CD4-positive, alpha-beta memory T cell (primary cell): ENCODE measurements at regions not wholly inside any gene's neighbourhood (a gene's known extent, or its start where the extent isn't known, plus 50 kb on each side); places are given as distances from the start of the nearest gene placed in this dataset.

Experiments
- CTCF ChIA-PET: fragments of 350-600 bp; sonication (Branson Sonifier 250); formaldehyde crosslinking; loops from one replicate; lab custom pipeline; 2021; ENCODE audit warnings: inconsistent platforms; ENCODE audit not compliant: partially characterized antibody; lab: Charles Lee
- POLR2A ChIA-PET: fragments of 350-600 bp; sonication (Branson Sonifier 250); formaldehyde crosslinking; loops from one replicate; lab custom pipeline; 2021; ENCODE audit not compliant: partially characterized antibody; lab: Charles Lee
- DNase-seq, 5 donors: peaks; one replicate each; pipeline versions ENCODE4 v3.0.0 to v3.0.0-alpha.2; 2020 to 2022; ENCODE audit warnings: mixed read lengths in 1 of 5
- H3K27ac ChIP-seq: one replicate; pipeline ENCODE4 v1.7.0; 2013; ENCODE audit warnings: low read depth, low read length
- H3K27me3 ChIP-seq: 2 replicates; pipeline ENCODE4 v1.7.0; 2013; ENCODE audit warnings: mild to moderate bottlenecking, low read length, moderate library complexity; ENCODE audit not compliant: insufficient read depth
- H3K36me3 ChIP-seq: 2 replicates; pipeline ENCODE4 v1.7.0; 2013; ENCODE audit warnings: mild to moderate bottlenecking, low read length, moderate library complexity; ENCODE audit not compliant: insufficient read depth
- H3K4me1 ChIP-seq: 2 replicates; pipeline ENCODE4 v1.7.0; 2013; ENCODE audit warnings: mild to moderate bottlenecking, low read length, moderate library complexity; ENCODE audit not compliant: insufficient read depth
- H3K4me3 ChIP-seq, 2 donors: one replicate each; pipeline ENCODE4 v1.7.0; 2013; ENCODE audit warnings: low read length in 2 of 2, mild to moderate bottlenecking in 1 of 2
- H3K9me3 ChIP-seq, 2 donors: one replicate each; pipeline ENCODE4 v1.7.0; 2013; ENCODE audit warnings: low read length in 2 of 2, control low read depth in 1 of 2; ENCODE audit not compliant: control insufficient read depth in 1 of 2
- H3K27ac Mint-ChIP-seq, 7 donors: one replicate each; pipeline ENCODE4 v1.8.0; 2020 to 2021; ENCODE audit warnings: mixed read lengths in 7 of 7, mild to moderate bottlenecking in 6 of 7, inconsistent platforms in 3 of 7, moderate library complexity in 3 of 7
- H3K27me3 Mint-ChIP-seq, 2 donors: one replicate each; pipeline ENCODE4 v1.8.0; 2020 to 2021; ENCODE audit warnings: mixed read lengths in 2 of 2
- H3K36me3 Mint-ChIP-seq, 2 donors: one replicate each; pipeline ENCODE4 v1.8.0; 2020 to 2021; ENCODE audit warnings: mixed read lengths in 2 of 2, inconsistent platforms in 1 of 2, mild to moderate bottlenecking in 1 of 2
- H3K4me1 Mint-ChIP-seq, 4 donors: one replicate each; pipeline ENCODE4 v1.8.0; 2020 to 2021; ENCODE audit warnings: mixed read lengths in 4 of 4, mild to moderate bottlenecking in 1 of 4
- H3K4me3 Mint-ChIP-seq, 8 donors: one replicate each; pipeline ENCODE4 v1.8.0; 2020 to 2021; ENCODE audit warnings: mixed read lengths in 8 of 8, mild to moderate bottlenecking in 7 of 8, moderate library complexity in 6 of 8, inconsistent platforms in 3 of 8
- H3K9me3 Mint-ChIP-seq, 8 donors: one replicate each; pipeline ENCODE4 v1.8.0; 2020 to 2021; ENCODE audit warnings: mixed read lengths in 8 of 8, mild to moderate bottlenecking in 5 of 8, inconsistent platforms in 3 of 8, moderate library complexity in 1 of 8
- intact Hi-C: fragments of 100-400 bp; cut with micrococcal nuclease; formaldehyde crosslinking; loops from one replicate; pipeline ENCODE4 v1.15.1; 2023

GRCh38 chr18:34494359-34494696 is 215.8 kb upstream of the DTNA start:
- Histone ChIP-seq H3K27me3 (no peaks in the 10 kb centered on the region), H3K4me3 (no peak overlapping the region), H3K27ac (no peak overlapping the region), H3K4me1 (no peaks in the 10 kb centered on the region), H3K36me3 (no peaks in the 10 kb centered on the region), H3K9me3 (no peaks in the 10 kb centered on the region)
- Mint-ChIP-seq H3K27me3 (peaks cover 6 to 8% of the 10 kb centered on the region in 2 donors), H3K4me3 (peak overlapping the region in 1 of 8 donors; percentile 19), H3K36me3 (peaks cover 0 to 3% of the 10 kb centered on the region in 2 donors), H3K4me1 (no peaks in the 10 kb centered on the region), H3K9me3 (peaks cover 0 to 12% (median 3%) of the 10 kb centered on the region in 8 donors), H3K27ac (no peak overlapping the region)
- DNase-seq = no peak
- ChIA-PET POLR2A (no interaction called here), CTCF (no interaction called here)
- intact Hi-C loops = no loop called here

GRCh38 chr18:34495506-34495905 is 214.6 kb upstream of the DTNA start:
- Mint-ChIP-seq H3K4me3 (no peak overlapping the region), H3K36me3 (peaks cover 0 to 3% of the 10 kb centered on the region in 2 donors), H3K27ac (no peak overlapping the region), H3K9me3 (peaks cover 0 to 12% (median 3%) of the 10 kb centered on the region in 8 donors), H3K4me1 (no peaks in the 10 kb centered on the region), H3K27me3 (peaks cover 6 to 8% of the 10 kb centered on the region in 2 donors)
- Histone ChIP-seq H3K4me3 (no peak overlapping the region), H3K9me3 (no peaks in the 10 kb centered on the region), H3K27ac (no peak overlapping the region), H3K27me3 (no peaks in the 10 kb centered on the region), H3K4me1 (no peaks in the 10 kb centered on the region), H3K36me3 (no peaks in the 10 kb centered on the region)
- ChIA-PET CTCF (no interaction called here), POLR2A (no interaction called here)
- DNase-seq = no peak
- intact Hi-C loops = no loop called here

- H3K9me3 ChIP-seq = peaks cover 0 to 6% of the 10 kb centered on the region in 2 donors
- Mint-ChIP-seq H3K4me1 (no peaks in the 10 kb centered on the region), H3K4me3 (no peak overlapping the region), H3K9me3 (peaks cover 0 to 22% (median 15%) of the 10 kb centered on the region in 8 donors), H3K36me3 (no peaks in the 10 kb centered on the region), H3K27ac (no peak overlapping the region), H3K27me3 (no peaks in the 10 kb centered on the region)
- intact Hi-C loops = no loop called here
- POLR2A ChIA-PET = no interaction called here
- no peaks in the 10 kb centered on the region for H3K4me1 ChIP-seq
- no peak for DNase-seq
- no peak overlapping the region for H3K4me3 ChIP-seq
- no peak overlapping the region for H3K27ac ChIP-seq
- CTCF ChIA-PET = no interaction called here
- H3K27me3 ChIP-seq = no peaks in the 10 kb centered on the region
- H3K36me3 ChIP-seq = no peaks in the 10 kb centered on the region
Observed at GRCh38 chr18:34501553-34501952, 208.5 kb upstream of the DTNA start.

DNA sequence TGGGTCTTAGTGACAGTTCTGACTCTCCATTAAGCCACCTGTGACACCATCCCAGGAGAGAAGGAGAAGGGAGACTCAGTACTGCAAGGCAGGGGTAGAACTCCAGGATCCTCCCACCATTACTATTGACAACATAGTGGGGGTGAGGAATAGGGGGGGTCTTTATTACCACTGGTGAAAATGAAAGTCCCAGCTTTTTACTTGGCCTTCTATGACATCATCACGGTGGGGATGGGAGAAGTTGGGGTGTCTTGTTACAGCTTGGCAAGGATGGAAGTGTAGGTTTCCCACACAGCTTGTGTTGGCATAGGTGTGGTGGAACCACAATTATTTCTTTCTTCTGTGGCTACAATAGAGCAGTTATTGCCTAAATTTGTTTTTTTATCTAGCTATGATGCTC is 203.9 kb upstream of the DTNA start:
- ChIA-PET CTCF (no interaction called here), POLR2A (no interaction called here)
- no peaks in the 10 kb centered on the region for H3K4me1 ChIP-seq
- intact Hi-C loops = no loop called here
- H3K9me3 Mint-ChIP-seq = peaks cover 2 to 25% (median 16%) of the 10 kb centered on the region in 8 donors
- H3K9me3 ChIP-seq = peaks cover 0 to 6% of the 10 kb centered on the region in 2 donors
- H3K27me3 Mint-ChIP-seq = no peaks in the 10 kb centered on the region
- H3K36me3 Mint-ChIP-seq = no peaks in the 10 kb centered on the region
- DNase-seq = no peak
- no peaks in the 10 kb centered on the region for H3K36me3 ChIP-seq
- no peak overlapping the region for H3K4me3 ChIP-seq
- no peak overlapping the region for H3K27ac Mint-ChIP-seq
- no peaks in the 10 kb centered on the region for H3K4me1 Mint-ChIP-seq
- no peaks in the 10 kb centered on the region for H3K27me3 ChIP-seq
- no peak overlapping the region for H3K4me3 Mint-ChIP-seq
- H3K27ac ChIP-seq = no peak overlapping the region

GRCh38 chr18:34509163-34509562 is 200.9 kb upstream of the DTNA start:
- no peak overlapping the region for H3K27ac Mint-ChIP-seq
- intact Hi-C loops = no loop called here
- H3K27me3 ChIP-seq = no peaks in the 10 kb centered on the region

GRCh38 chr18:34509879-34510586 is 200.1 kb upstream of the DTNA start:
- H3K27ac ChIP-seq = no peak overlapping the region
- Mint-ChIP-seq H3K4me3 (no peak overlapping the region), H3K4me1 (no peaks in the 10 kb centered on the region), H3K36me3 (no peaks in the 10 kb centered on the region), H3K9me3 (peaks cover 4 to 20% (median 14%) of the 10 kb centered on the region in 8 donors), H3K27me3 (no peaks in the 10 kb centered on the region), H3K27ac (no peak overlapping the region)
- no peaks in the 10 kb centered on the region for H3K36me3 ChIP-seq
- peaks cover 0 to 6% of the 10 kb centered on the region in 2 donors for H3K9me3 ChIP-seq
- ChIA-PET POLR2A (no interaction called here), CTCF (no interaction called here)
- intact Hi-C loops = no loop called here
- H3K4me1 ChIP-seq = no peaks in the 10 kb centered on the region
- H3K4me3 ChIP-seq = no peak overlapping the region
- no peaks in the 10 kb centered on the region for H3K27me3 ChIP-seq
- DNase-seq = no peak

More at GRCh38 chr18:34509163-34509562, 200.9 kb upstream of the DTNA start:
- DNase-seq = no peak
- ChIA-PET CTCF (no interaction called here), POLR2A (no interaction called here)
- Mint-ChIP-seq H3K27me3 (no peaks in the 10 kb centered on the region), H3K9me3 (peaks cover 4 to 26% (median 16%) of the 10 kb centered on the region in 8 donors), H3K4me3 (no peak overlapping the region), H3K36me3 (no peaks in the 10 kb centered on the region), H3K4me1 (no peaks in the 10 kb centered on the region)
- Histone ChIP-seq H3K36me3 (no peaks in the 10 kb centered on the region), H3K9me3 (peaks cover 0 to 6% of the 10 kb centered on the region in 2 donors), H3K4me1 (no peaks in the 10 kb centered on the region), H3K4me3 (no peak overlapping the region), H3K27ac (no peak overlapping the region)

DNA sequence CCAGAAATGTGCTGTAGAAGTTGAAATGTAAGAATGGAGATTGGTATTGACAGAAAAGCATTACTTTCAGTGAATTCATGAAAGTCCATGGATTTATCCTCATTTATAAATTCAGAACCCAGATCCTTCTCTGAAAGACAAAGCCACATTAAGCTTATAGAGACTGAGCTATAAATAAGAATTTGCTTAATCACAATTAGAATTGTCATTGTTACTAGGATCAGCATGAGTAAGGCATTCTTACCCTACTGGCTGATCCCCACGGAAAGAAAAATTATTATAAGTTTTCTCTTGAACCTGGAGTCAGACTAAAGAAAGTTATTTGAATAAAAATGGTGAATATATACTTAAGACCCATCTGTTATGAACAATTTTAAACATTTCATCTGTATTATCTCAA is 199.2 kb upstream of the DTNA start:
- DNase-seq = no peak
- POLR2A ChIA-PET = no interaction called here
- peaks cover 4 to 23% (median 13%) of the 10 kb centered on the region in 8 donors for H3K9me3 Mint-ChIP-seq
- H3K4me1 ChIP-seq = no peaks in the 10 kb centered on the region
- H3K4me3 ChIP-seq = no peak overlapping the region
- H3K36me3 Mint-ChIP-seq = no peaks in the 10 kb centered on the region
- no peaks in the 10 kb centered on the region for H3K4me1 Mint-ChIP-seq
- H3K27me3 Mint-ChIP-seq = no peaks in the 10 kb centered on the region
- no peak overlapping the region for H3K27ac Mint-ChIP-seq
- H3K9me3 ChIP-seq = peaks cover 0 to 4% of the 10 kb centered on the region in 2 donors
- no peaks in the 10 kb centered on the region for H3K27me3 ChIP-seq
- CTCF ChIA-PET = no interaction called here
- no peak overlapping the region for H3K4me3 Mint-ChIP-seq
- H3K27ac ChIP-seq = no peak overlapping the region
- intact Hi-C loops = no loop called here
- no peaks in the 10 kb centered on the region for H3K36me3 ChIP-seq
